ENCODE measurements at regions not wholly inside any gene's neighbourhood (a gene's known extent, or its start where the extent isn't known, plus 50 kb on each side); places are given as distances from the start of the nearest gene placed in this dataset.

DNA sequence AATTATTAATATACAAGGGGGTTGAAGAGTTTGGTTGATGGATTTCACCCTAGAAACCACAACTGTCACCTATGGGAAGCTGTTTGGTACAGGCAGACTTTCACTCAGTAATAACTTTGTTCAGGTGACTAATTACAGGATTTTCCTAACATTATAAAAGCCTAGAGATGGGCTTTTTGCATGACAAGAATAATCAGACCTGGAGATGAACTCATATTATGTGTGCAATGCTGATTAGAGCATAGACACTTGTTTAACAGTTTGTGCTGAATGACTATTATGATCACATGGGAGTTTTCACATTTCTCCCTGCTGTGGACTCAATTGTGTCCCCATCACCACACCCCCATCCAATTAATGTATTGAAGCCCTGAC is 90.2 kb upstream of the STEAP4 start:
- TF ChIP-seq, protein P1, sequence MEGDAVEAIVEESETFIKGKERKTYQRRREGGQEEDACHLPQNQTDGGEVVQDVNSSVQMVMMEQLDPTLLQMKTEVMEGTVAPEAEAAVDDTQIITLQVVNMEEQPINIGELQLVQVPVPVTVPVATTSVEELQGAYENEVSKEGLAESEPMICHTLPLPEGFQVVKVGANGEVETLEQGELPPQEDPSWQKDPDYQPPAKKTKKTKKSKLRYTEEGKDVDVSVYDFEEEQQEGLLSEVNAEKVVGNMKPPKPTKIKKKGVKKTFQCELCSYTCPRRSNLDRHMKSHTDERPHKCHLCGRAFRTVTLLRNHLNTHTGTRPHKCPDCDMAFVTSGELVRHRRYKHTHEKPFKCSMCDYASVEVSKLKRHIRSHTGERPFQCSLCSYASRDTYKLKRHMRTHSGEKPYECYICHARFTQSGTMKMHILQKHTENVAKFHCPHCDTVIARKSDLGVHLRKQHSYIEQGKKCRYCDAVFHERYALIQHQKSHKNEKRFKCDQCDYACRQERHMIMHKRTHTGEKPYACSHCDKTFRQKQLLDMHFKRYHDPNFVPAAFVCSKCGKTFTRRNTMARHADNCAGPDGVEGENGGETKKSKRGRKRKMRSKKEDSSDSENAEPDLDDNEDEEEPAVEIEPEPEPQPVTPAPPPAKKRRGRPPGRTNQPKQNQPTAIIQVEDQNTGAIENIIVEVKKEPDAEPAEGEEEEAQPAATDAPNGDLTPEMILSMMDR (IDR thresholded peaks at IDR 0.05) = no peak
- no peak for TF ChIP-seq POLR2A (IDR thresholded peaks at IDR 0.05)

Data from tibial nerve (tissue), 3 donors.